Adipocyte (in vitro differentiated cells): ENCODE measurements at regions not wholly inside any gene's neighbourhood (a gene's known extent, or its start where the extent isn't known, plus 50 kb on each side); places are given as distances from the start of the nearest gene placed in this dataset.
"Not testable (repeated sequence)": the region's sequence is repeated elsewhere in the genome, so short reads cannot be mapped to it uniquely, and the experiment has no call there.

Experiments
- DNase-seq: peaks from one replicate; pipeline ENCODE4 v3.0.0-alpha.2; 2015; ENCODE audit warnings: low read depth
- H3K27me3 ChIP-seq: replicated peaks from 2 replicates; pipeline ENCODE4 v1.7.0; 2013; ENCODE audit warnings: mild to moderate bottlenecking, low read length, moderate library complexity; ENCODE audit not compliant: control insufficient read depth, insufficient read depth
- H3K36me3 ChIP-seq: 2 replicates; pipeline ENCODE4 v1.7.0; 2013; ENCODE audit warnings: low read length, mild to moderate bottlenecking, moderate library complexity; ENCODE audit not compliant: control insufficient read depth, insufficient read depth, severe bottlenecking
- H3K4me1 ChIP-seq: 2 replicates; pipeline ENCODE4 v1.7.0; 2013; ENCODE audit warnings: mild to moderate bottlenecking, low read length, moderate library complexity; ENCODE audit not compliant: control insufficient read depth, insufficient read depth
- H3K4me3 ChIP-seq: 2 replicates; pipeline ENCODE4 v1.7.0; 2013; ENCODE audit warnings: mild to moderate bottlenecking, low read length, moderate library complexity
- H3K9ac ChIP-seq: 2 replicates; pipeline ENCODE4 v1.7.0; 2013; ENCODE audit warnings: mild to moderate bottlenecking, low read length, moderate library complexity
- H3K9me3 ChIP-seq: 2 replicates; pipeline ENCODE4 v1.7.0; 2013; ENCODE audit warnings: mild to moderate bottlenecking, low read length, moderate library complexity; ENCODE audit not compliant: control insufficient read depth

DNA sequence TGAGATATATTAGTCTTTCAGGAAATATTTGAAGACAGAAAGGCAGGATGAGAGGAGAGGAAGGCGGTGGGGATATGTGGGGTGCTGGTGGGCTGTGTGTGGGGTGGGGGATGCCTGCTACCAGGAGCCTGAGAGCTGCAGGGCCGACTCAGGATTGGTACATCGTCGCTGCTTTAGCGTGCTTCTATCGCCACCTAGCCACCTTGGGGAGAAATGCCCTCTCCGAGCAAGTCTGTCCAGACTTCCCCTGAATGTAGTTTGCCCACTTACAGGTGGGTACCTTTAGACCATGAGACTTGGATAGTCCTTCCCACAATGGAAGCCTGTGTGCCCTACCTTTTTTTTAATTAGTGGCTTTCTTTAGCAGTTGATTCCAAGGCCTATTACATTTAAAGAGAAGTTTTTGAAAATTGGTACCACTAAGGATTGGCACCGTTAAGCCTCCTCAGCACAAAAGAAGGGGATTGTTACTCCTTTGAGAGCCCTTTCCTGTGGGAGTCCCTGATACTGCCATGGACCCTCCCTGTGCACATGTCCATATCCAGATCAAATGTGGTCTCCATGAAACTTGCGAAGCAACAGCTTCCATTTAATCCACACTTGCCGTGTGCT lies 114.1 kb upstream of the NDUFV2 start:
- no peaks in the 10 kb centered on the region for H3K27me3 ChIP-seq
- peak; percentile 88 for DNase-seq
- peak overlapping the region; percentile 8 for H3K9ac ChIP-seq
- H3K4me3 ChIP-seq: no peak overlapping the region
- H3K9me3 ChIP-seq: no peaks in the 10 kb centered on the region
- no peaks in the 10 kb centered on the region for H3K36me3 ChIP-seq
- H3K4me1 ChIP-seq: peaks cover 35% of the 10 kb centered on the region

GRCh38 chr18:8989017-8989416 lies 113.5 kb upstream of the NDUFV2 start:
- no peak overlapping the region for H3K4me3 ChIP-seq
- no peaks in the 10 kb centered on the region for H3K36me3 ChIP-seq
- no peak overlapping the region for H3K9ac ChIP-seq
- DNase-seq: no peak
- no peaks in the 10 kb centered on the region for H3K9me3 ChIP-seq
- no peaks in the 10 kb centered on the region for H3K27me3 ChIP-seq
- H3K4me1 ChIP-seq: peaks cover 35% of the 10 kb centered on the region

DNA sequence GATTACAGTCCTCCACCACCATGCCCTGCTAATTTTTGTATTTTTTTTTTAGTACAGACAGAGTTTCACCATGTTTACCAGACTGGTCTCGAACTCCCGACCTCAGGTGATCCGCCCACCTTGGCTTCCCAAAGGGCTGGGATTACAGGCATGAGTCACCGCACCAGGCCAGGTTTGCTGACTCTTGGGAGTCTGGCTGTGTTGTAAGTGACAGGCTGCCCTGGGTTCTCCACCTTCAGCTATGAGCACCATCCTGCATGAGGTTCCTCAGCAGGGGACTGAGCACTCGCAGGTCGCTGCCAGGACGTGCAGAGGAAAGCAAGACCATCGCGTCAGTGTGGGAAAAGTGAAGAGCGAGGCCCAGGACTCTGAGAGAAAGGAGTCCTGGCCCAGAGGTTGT lies 112.6 kb upstream of the NDUFV2 start:
- Histone ChIP-seq H3K4me3 (no peak overlapping the region), H3K9me3 (no peaks in the 10 kb centered on the region)
- no peak for DNase-seq

DNA sequence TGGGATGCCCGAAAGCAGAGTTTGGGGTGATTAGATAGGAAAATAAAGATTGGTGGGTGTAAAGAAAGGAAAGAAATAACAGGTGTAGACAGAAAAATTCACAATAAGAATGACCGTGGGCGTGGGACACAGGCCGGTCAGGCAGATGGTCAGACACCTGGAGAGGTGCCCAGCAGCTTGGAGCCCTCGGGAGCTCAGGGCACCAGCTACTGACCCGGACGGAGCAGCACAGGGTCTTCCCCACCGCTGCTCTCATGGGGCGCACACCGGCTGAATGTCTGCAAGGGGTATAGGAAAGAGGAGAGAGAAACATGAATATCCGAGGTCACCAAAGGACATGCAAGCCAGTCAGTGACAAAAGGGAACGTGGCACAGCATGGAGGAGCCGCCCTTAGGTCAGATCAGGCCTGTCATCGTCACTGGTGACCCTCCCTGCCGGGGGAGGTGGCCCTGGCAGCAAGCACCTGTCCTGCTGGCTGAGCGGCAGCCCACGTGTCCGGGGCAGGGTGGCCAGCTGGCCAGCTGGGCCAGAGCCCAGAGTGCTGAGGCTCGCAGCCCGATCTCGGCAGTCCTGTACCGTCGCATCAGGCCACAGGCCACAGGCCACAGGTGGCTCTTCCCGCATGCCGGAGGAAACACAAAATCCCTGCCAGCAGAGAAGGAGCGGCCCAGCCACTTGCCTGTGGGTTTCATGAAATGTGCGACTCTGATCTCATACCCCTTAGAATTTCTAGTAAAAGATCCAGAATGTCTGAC lies 112.0 kb upstream of the NDUFV2 start:
- H3K9me3 ChIP-seq: no peaks in the 10 kb centered on the region
- no peaks in the 10 kb centered on the region for H3K27me3 ChIP-seq
- peaks cover 35% of the 10 kb centered on the region for H3K4me1 ChIP-seq
- no peaks in the 10 kb centered on the region for H3K36me3 ChIP-seq
- H3K4me3 ChIP-seq: no peak overlapping the region
- peak overlapping the region; percentile 33 for H3K9ac ChIP-seq
- peak; percentile 48 for DNase-seq

More for the DNA sequence above, 112.6 kb upstream of the NDUFV2 start:
- no peak overlapping the region for H3K9ac ChIP-seq
- peaks cover 35% of the 10 kb centered on the region for H3K4me1 ChIP-seq
- H3K27me3 ChIP-seq: no peaks in the 10 kb centered on the region
- no peaks in the 10 kb centered on the region for H3K36me3 ChIP-seq

DNA sequence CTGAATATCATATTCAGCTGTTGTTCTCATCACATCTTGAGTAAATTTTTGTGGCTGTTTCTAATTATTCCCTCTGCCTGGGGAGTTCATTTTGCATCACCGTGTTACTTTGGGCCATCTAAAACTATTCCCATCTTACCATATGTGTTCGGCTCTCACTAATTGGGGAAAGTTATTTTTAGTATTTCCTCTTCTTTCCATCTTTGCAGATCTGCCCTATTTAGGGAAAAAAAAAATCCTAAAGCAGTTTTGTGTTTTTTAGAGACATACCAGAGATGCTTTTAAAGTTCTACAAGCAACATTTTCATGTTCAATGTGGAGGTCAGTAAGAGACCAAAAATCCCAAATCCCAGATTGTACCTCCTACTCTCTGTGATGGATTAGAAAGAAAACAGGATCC lies 111.3 kb upstream of the NDUFV2 start:
- no peak overlapping the region for H3K4me3 ChIP-seq
- peaks cover 38% of the 10 kb centered on the region for H3K4me1 ChIP-seq
- DNase-seq: peak; percentile 60
- H3K27me3 ChIP-seq: no peaks in the 10 kb centered on the region
- peak overlapping the region; percentile 58 for H3K9ac ChIP-seq
- H3K9me3 ChIP-seq: no peaks in the 10 kb centered on the region
- H3K36me3 ChIP-seq: no peaks in the 10 kb centered on the region

DNA sequence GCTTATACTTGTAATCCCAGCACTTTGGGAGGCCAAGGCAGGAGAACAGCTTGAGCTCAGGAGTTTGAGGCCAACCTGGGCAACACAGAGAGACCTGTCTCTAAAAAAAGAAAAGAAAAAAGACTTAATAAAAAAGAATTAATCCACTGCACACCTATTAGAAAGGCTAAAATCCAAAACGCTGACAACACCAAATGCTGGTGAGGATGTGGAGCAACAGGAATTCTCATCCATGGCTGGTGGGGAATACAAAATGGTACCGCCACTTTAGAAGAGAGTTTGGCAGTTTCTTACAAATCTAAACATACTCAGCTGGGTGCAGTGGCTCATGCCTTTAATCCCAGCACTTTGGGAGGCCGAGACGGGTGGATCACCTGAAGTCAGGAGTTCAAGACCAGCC lies 110.0 kb upstream of the NDUFV2 start:
- peaks cover 42% of the 10 kb centered on the region for H3K4me1 ChIP-seq
- not testable (repeated sequence) for H3K9ac ChIP-seq, H3K9me3 ChIP-seq, DNase-seq, H3K27me3 ChIP-seq, H3K4me3 ChIP-seq, H3K36me3 ChIP-seq

- no peaks in the 10 kb centered on the region for H3K27me3 ChIP-seq
- no peak overlapping the region for H3K9ac ChIP-seq
- H3K4me1 ChIP-seq: peaks cover 47% of the 10 kb centered on the region
- H3K4me3 ChIP-seq: no peak overlapping the region
- no peak for DNase-seq
- no peaks in the 10 kb centered on the region for H3K36me3 ChIP-seq
- H3K9me3 ChIP-seq: peaks cover 6% of the 10 kb centered on the region
Measured at GRCh38 chr18:8994603-8995002, 107.9 kb upstream of the NDUFV2 start.

DNA sequence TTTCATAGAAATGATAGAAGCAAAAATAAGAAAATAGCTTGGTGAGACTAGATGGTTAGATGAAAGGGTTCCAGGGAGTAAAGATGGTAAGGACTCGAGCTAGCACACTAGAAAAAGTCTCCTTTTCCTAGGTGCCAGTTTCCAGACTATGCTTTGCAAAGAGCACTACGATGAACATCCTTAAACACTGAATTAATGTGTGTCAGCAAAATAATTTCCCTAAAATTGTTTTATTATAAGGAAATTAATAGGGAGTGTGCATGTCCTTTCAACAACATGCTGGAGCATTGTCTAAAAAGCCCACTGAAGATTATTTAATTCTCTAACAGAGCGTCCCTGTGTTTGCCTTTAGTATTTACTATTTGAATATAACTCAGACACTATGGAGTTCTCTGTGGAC lies 107.4 kb upstream of the NDUFV2 start:
- Histone ChIP-seq H3K27me3 (no peaks in the 10 kb centered on the region), H3K9ac (no peak overlapping the region), H3K9me3 (peaks cover 6% of the 10 kb centered on the region), H3K36me3 (no peaks in the 10 kb centered on the region), H3K4me1 (peaks cover 48% of the 10 kb centered on the region), H3K4me3 (no peak overlapping the region)
- DNase-seq: no peak

GRCh38 chr18:8996771-8997432 lies 105.6 kb upstream of the NDUFV2 start:
- H3K9me3 ChIP-seq: peaks cover 6% of the 10 kb centered on the region
- no peaks in the 10 kb centered on the region for H3K27me3 ChIP-seq
- H3K36me3 ChIP-seq: no peaks in the 10 kb centered on the region
- no peak for DNase-seq
- H3K4me3 ChIP-seq: peak overlapping the region; percentile 49
- no peak overlapping the region for H3K9ac ChIP-seq
- H3K4me1 ChIP-seq: peaks cover 47% of the 10 kb centered on the region

DNA sequence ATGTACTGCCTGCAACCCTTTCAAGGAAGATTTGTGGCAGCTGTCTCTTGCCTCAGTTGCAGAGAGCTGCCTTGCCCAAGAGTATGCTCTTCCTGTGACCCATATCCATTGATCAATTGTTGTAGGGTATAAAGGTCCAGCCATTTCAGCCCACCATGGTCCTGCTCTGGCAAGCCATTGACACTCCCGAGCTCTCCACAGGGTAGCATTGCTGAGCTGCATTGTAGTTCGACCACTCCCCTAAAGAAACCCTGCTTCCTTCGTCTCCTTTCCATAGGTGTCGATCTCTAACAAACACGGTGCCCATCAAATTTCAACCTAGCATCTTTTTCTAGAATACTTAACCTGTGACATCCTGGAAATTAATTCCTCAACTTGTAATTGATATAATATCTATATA lies 104.9 kb upstream of the NDUFV2 start:
- Histone ChIP-seq H3K27me3 (no peaks in the 10 kb centered on the region), H3K4me3 (no peak overlapping the region), H3K36me3 (no peaks in the 10 kb centered on the region), H3K9me3 (peaks cover 6% of the 10 kb centered on the region), H3K9ac (no peak overlapping the region), H3K4me1 (peaks cover 47% of the 10 kb centered on the region)
- DNase-seq: no peak

GRCh38 chr18:8998481-8999217 lies 103.8 kb upstream of the NDUFV2 start:
- Histone ChIP-seq H3K9ac (peak overlapping the region; percentile 40), H3K9me3 (peaks cover 8% of the 10 kb centered on the region), H3K27me3 (no peaks in the 10 kb centered on the region), H3K4me1 (peaks cover 47% of the 10 kb centered on the region), H3K4me3 (no peak overlapping the region), H3K36me3 (no peaks in the 10 kb centered on the region)
- DNase-seq: peak; percentile 60
